ENCODE measurements at regions not wholly inside any gene's neighbourhood (a gene's known extent, or its start where the extent isn't known, plus 50 kb on each side); places are given as distances from the start of the nearest gene placed in this dataset.

DNA sequence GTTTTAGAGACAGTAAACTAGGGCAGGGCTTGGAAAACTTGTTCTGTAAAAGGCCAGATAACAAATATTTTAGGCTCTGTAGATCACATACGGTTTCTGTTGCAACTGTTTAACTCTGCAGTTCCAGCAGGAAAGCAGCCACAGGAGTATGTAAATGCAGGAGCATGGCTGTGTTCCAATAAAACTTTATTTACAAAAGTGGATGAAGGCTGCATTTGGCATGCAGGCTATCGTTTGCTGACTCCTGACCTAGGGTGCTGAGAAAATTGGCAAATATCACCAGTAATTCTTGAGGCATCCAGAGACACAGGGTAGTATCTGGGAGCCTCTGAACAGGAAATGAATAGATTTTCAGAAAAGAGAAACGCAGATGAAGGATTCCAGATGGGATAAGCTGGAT, 274.0 kb downstream of the MAF start:
- DNase-seq: no peak

DNA sequence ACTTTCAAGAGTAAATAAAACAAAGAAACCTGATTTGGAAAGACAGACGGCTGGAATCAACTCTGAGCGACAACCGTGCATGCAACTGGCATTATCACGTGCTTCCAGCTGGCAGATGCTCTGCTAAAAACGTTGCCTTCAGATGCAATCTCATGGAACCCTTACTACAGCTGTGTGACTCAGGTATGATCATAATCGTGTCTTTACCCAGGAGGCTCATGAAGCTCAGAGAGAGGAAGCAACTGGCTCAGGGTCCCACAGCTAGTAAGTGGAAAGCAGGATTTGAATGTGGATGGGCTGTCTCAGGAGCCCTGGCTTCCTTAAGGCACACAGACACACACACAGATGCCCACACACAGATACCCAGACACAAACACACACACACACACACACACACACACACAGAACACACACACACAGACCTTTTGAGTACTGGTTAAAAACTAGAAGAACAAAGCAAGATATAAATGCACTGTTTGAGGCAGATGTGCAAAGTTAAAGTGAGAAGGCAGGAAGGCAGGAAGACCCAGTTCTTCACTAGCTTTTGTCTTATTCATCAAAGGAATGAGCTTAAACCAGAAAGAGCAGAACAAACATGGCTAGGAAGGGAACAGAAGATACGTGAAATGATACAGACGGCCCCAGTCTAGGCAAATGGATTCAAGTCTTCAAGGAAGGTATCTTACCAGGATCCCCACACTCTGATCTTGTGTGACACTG, 275.2 kb downstream of the MAF start:
- DNase-seq: no peak

DNA sequence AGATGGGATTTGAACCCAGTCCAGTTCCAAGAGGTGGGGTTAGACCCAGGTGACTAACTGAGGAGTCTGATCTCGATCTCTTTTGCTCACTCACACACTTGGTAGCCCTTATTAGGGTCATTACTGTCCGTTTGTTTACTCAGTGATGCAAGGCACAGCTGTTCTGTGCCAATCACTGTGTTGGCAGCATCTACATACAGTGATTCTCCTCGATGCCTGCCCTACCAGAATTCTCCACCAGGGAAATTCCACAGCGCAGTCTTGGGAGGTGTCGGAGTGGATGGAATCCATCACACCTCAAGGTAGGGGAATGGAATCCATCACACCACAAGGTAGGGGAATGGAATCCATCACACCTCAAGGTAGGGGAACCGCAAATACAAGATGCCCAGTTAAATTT, 279.6 kb downstream of the MAF start:
- DNase-seq: no peak

DNA sequence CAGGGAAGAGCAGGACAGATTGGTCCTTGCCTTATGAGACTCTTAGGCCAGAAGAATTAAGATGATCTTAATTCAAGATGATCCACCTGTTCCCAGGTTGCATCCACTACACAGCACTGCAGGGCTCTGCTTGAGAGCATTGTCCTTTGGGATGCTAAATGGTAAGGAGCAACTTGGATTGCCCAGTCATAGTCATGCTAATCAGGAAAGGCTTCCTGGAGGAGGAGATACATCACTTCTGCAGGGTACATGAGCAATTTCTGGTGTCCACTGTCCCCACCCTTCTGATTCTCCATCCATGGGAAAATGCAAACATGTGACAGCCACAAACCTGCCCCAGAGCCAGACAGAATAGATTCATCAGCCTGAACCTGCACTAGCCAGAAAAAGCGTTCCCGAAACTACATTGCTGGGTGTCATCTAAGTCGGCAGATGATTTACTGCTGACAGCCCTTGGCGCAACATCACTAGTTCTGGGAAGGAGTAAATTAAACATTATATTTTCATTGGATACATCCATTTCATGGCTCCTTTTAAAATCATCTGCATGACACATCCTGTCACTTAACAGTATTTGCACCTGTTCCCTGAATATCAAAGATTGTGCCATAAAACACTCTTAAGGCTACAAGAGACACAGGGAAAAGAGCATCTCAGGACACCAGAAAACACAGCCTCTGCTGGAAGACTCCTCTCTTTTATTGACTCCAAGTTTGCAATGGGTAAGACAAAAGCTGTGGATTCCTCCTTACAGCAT, 282.2 kb downstream of the MAF start:
- DNase-seq: no peak

DNA sequence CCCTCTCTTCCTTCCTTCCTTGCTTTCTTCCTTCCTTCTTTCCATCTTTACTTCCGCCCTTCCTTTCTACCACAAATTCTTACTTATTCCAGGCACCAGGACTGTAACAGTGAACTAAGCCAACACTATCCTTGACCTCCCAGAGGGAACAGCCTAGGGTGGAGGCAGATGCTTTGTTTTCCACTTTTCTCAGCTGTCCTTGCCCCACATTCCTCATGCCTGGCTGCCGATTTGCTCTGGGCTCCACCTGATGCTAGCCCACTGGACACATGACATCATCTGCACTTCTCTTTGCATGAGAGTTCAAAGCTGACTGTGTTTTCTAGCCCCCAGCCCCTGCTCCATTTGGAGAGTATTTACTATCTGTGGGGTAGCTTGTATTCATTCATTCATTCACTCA, 283.0 kb downstream of the MAF start:
- no peak for DNase-seq

DNA sequence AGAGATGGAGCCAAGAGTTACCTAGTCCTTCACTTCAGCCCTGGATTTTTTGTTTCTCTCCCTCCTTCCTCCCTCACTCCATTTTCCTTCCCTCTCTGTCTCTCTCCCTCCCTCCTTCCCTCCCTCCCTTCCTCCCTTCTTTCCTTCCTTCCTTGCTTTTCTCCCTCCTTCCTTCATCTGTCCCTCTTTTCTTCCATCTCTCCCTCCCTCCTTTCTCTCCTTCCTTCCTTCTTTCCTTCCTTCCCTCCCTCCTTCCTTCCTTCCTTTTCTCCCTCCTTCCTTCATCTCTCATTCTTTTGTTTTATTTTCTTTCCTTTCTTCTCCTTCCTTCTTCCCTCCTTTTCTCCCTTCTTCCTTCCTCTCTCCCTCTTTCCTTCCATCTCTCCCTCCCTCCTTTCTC, 283.5 kb downstream of the MAF start:
- no peak for DNase-seq

DNA sequence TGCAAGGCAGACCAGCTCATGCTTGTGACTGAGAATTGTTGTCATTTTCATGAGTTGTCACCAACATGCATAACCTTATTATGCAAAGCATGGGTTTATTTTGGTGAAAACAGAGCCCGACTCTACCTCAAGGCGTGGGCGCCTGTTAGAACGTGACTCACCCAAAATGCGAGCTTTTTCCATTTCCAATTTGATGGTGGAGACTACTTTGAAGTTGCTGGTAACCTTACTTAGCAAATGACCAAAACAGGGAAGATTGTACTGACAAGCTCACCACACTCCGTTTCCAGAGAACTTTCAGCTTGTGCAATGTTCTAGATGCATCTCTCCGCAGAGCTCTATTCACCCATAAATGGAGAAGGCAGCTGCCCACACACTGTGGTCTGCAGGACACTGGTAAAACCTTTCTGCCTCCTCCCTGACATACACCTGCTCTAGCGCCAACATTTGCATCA, 284.5 kb downstream of the MAF start:
- DNase-seq: peak in 1 of 2 donors; percentile 12

DNA sequence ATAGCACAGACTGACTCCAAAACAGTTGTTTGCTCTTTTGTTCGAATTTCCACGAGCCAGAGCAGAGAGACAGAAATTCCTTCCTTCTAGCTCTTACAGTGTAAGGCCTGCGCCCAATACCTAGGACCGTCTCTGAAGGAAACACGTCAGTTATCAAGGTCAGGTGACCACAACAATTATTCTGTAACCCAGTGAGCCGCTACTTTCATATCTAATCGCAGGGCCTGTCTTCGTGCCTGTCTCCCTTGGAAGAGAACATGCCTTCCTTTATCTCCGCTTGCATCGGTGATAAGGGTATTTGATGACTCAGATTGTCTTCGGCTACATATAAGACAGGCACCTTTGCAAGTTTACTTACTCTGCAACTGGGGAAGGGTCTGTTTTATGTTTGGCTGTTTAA, 288.0 kb downstream of the MAF start:
- DNase-seq: no peak

DNA sequence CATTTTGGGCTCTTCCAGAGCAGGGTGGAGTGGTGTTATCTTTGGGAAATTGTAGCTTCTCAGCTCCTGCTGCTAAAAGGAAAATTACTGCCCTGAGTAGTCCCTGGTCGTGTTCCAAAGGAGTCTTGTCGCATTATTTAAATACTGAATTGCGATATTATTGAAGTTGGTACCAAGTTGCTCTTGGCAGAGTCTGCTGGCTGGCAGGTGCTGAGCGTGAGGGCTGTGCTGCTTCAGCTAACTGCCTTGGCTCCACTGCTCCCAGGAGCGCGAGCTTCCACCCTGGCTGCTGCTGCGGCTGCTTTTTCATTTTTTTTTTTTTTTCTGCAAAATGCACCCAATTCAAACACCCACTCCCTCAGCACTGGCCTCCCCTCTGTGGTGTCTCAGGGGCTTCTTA, 289.8 kb downstream of the MAF start:
- DNase-seq: no peak

DNA sequence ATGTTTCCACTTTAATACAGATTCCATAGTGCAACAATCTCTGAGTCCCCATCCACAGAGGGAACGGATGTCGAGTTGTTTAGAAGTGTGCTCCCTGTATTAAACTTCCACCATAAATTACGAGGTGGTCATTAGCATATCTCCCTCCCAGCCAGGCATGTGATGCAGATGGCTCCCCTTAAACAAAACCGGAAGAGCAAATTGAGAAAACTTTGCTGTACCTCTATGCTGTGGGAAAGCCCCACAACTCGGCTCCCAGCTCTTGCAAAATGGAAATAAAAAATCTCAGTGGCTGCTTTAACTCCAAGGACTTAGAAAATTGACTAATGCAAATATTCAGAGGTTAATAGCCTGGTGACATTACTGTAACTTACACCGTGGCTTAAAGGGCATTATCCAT, 290.9 kb downstream of the MAF start:
- no peak for DNase-seq

DNA sequence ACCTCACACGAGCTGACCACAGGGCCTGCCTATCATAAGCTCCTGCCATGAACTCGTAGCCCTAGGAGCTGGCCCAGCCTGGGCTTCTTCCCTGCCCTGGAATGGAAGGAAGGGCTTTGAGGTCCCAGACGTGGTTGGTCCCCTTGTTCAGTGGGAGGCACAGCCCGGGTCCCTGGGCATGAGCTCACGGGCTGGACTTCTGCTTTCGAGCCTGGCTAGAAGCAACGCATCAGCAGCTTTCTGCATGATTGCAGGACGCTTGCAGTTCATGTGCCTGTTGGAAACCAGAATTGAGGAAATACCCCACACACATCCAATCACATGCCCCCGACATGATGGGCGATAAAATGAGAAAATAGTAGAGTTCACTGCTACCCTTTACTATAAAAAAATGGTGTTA, 293.3 kb downstream of the MAF start:
- DNase-seq: peak in 1 of 2 donors; percentile 46

DNA sequence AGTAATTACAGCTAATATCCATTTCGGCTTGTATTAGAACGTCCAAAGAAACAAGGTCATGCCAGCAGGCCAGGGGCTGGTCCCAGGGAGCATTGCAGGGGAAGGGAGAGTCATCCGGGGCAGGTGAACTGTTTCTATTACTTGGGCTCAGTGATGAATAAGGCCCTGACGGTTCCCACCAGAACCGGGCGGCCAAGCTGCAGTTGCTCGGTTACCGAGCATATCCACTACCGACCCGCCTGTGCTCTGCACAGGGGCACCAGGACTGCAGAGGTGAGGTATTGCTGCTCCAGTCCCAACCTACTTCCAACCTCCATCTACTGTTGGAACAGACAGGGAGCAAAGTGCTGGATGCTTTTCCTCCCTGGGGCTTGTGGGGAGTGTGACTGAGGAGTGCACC, 295.5 kb downstream of the MAF start:
- no peak for DNase-seq

DNA sequence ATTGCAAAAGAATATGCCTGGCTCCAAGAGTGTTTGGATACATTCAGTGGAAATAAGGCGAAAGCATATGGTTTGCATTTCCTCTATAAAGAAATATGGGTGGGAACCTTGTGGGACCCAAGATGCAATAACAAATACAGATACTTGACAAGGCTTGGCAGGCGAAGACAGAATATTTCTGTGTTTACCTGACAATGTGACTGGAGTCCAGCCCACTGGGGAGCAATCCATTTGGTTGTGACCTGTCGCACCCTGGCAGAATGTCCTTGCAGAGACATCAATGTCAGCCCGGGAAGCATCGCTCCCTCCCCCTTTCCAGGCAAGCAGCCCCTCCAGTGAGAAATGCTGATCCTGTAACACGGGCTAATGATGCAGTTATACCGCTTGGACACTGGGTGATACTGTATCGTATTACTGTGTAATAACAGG, 296.6 kb downstream of the MAF start:
- DNase-seq: no peak

DNA sequence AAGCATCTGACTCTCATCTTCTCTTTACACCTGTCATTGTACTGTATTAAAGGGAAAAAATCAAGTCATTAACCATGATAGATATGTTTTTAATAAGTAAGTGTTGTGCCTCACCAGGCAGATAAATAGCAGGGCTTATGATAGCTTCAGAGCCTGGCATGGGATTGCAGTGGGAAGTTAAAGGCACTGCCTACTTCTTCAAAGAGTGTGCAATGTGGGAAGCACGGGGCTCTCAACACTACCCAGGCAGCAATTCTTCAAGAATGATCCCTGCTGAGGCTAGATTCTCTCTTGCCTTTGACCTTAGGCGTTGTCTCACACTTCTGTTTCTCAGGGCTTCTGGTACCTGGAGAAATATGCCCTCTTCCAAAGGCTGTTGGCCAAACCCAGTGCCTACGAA, 297.3 kb downstream of the MAF start:
- no peak for DNase-seq

DNA sequence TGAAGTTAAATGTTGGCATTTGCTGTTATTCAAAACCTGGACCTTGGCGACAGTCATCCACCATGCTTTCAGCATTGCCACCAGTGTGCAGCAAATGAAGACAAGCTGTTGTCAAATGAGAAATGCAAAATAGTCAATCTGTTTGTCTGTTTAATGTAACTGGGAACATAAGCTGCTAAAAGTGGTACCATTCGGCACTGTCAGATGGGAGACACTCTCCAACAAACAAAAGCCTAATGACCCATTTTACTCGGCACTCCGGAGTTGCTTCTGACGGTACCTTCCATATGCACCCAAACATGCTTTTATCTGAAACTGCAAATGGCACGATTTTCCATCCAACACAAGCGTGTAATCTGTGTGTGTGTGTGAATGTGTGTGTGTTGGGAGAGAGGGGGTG, 297.8 kb downstream of the MAF start:
- DNase-seq: no peak

DNA sequence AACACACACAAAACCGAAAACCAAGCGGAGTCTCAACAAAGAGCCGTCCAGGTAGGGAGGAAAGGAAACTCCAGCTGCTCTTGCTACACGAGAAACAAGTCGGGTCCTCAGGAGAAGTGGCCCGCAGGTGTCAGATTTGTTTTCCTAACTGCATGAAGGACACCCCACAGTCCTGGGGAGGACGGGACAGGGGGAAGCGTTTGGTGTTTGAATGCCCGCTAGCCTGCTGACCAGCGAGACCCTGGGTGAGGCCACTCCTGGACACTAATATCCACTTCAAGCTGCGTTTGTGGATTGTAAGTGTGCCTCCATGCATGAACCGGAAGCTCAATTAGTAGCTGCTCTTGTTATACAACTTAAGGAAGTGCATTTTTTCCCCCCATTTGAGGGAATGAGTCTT, 299.5 kb downstream of the MAF start:
- no peak for DNase-seq

DNA sequence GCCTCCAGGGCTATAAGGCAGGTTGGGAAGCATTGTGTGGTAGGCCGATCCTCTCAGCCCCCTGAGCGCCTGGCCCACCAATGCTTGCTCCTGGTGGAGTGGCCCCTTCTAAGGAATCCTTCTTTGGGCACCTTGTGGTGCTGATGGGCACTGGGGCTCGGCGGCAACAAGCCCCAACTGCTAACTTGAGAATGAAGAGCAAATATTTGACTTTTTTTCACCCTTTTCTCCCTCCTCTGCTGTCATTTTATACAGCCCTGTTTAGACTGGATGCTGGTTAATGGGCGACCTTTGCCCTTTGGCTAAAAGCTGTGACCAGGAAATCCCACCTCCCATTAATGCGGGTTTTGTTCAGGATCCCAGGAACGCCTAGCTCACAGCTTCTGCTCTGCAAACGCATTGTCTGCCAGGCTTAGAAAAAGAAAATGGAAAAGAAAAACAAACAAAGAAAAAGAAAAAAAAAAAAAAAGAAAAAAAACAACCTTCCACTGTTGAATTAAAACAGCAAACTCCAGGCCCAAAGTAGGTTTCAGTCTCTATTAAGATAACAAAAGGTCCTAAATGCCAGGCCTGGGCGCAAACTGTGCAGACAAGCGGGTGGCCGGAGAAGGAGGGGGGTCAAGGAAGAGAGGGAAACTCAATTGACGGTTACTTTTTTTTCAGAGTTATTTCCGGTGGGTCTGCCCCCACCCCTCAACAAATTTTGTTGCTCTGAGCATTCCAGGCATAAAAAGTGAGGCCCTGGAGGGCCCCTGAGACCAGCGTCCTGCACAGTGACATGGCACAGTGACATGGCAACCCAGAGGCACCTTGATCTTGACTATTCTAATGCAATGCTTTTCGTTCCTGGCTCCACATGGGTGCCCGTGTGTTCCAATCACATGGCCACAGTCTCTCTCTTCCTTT, 301.4 kb downstream of the MAF start:
- DNase-seq: no peak

DNA sequence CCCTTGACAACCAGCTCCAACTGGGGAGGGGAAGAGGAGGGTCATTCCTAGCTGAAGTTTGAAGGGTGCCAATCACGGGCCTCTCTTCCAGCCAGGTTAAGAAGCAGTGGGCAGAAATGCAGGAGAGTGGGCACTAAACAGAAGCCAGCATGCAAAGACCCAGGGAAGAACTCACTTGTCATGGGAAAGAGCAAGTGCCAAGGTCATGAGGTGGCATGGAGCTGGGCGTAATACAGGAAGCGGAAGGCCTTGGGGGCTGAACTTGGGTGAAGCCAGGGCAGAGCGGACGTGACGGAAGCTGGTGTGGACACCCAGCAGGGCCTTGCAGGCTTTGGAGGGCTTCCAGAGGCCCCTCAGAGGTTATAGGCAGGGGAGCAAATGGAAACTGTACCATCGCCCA, 302.1 kb downstream of the MAF start:
- DNase-seq: no peak

DNA sequence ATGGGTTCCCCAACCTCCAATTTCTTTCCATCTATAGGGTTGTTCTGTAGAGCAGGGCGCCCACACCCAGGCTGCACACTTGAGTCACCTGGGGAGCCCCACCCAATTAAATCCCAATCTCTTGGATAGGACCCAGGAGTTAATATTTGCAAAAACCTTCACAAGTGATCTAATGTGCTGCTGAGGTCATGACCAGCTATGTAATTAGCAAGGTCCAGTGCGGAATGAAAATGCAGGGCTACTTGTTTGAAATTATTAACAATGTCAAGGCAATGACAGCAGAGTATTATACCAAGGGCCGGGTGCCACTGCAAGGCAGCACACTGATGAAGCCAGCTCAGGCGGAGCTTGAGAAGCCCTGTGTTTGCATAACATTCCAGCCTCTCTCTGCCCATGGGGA, 302.7 kb downstream of the MAF start:
- no peak for DNase-seq

DNA sequence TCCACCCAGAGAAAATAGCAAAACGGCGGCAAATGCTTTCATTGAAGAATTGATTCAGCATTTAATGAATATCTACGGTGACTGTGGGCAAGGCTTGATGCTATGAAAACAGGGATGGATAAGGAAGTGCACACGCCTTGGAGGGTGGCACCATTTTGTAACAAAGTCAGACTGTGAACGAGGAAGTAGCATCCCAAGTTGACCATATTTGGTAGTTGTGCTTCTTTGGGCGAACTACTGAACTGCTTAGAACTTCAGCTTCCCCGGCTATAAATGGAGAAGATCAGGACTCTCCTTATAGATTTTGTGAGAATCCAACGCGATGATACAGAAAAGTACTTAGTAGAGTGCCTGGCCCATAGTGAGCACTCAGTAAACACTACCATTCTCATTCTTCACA, 303.2 kb downstream of the MAF start:
- no peak for DNase-seq

DNA sequence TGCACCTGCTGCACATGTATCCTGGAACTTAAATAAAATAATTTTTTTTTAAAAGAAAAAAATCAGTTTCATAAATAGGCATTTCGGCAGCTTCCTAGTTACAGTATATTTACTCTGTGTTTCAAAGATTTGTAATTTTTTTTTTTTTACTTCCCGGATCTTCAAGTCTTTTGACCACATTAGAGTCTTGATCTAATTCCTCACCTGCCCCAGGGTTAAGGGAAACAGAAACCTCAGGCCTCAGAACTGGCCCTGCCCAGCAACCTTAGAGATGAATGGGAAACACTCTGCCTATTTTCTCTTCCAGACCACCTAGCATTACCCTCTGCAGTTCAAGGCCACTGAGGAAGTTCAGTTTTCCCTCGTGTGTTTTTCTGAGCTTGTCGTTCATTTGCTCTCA, 304.0 kb downstream of the MAF start:
- peak in 1 of 2 donors; percentile 41 for DNase-seq

DNA sequence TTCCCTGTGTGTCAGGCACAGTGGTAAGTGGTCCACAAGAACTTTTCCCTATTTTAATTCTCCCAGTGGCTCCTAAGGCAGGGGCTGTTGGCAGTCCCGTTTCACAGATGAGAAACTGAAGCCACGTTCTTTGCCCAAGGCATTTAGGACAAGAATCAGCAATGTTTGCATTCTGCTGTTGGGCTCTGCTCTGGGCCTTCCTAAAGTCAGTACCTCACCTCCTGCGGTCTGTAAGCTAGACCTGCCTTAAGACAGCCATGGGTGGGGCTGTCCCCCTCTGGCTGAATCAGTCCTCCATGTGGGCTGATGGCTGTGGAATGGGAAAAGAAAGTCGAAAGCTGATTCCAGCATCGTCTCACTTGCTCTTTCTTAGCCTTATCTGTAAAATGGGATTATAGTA, 304.8 kb downstream of the MAF start:
- DNase-seq: no peak

DNA sequence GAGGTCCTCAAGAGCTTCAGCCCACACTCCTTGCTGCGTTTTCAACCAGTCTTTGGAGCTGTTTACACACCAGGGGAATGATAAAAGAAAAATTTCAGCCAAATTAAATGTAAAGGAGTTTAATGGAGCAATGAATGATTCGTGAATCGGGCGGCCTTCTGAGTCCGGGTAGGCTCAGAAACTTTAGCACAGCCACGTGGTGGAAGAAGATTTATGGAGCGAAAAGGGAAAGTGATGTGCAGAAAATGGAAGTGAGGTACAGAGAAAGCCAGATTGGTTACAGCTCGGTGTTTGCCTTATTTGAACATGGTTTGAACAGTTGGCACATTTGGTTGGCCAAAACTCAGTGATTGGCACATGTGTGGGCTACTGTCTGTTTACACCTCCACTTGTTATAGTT, 305.4 kb downstream of the MAF start:
- DNase-seq: no peak

DNA sequence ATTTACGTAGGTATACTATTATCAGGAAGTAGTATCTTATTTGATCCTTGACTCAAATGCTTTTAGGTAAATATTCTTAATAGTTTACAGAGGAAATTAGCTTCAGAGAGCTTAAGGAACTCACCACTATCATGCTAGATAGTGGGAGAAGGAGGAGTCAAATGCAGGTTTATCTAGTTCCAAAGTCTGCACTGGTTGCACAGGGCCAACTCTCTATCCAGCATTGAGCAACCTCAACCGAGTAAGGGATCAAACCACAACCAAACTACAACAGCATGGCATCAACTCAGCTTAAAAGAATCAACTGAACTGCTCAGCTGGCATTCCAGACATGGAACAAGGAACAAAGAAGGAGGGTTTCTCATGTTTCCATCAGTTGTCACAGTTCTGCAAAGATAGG, 306.0 kb downstream of the MAF start:
- no peak for DNase-seq

Measured in CD4-positive, alpha-beta T cell treated with Interleukin-4 for 1 hour (primary cell).